GM10248 (cell line): ENCODE measurements at regions not wholly inside any gene's neighbourhood (a gene's known extent, or its start where the extent isn't known, plus 50 kb on each side); places are given as distances from the start of the nearest gene placed in this dataset.
"Not testable (repeated sequence)": the region's sequence is repeated elsewhere in the genome, so short reads cannot be mapped to it uniquely, and the experiment has no call there.

Experiments used
- CTCF ChIA-PET: fragments of 300-600 bp; sonication (Branson Sonifier 250); formaldehyde crosslinking; extraction: SDS; loops from one replicate; lab custom pipeline; 2021; ENCODE audit warnings: antibody characterized with exemption; lab: Yijun Ruan, JAX
- POLR2A ChIA-PET: fragments of 350-650 bp; sonication (Branson Sonifier 250); formaldehyde crosslinking; extraction: SDS; loops from one replicate; lab custom pipeline; 2020; ENCODE audit warnings: antibody characterized with exemption; lab: Yijun Ruan, JAX
- DNase-seq: peaks from one replicate; pipeline ENCODE4 v3.0.0; 2012; ENCODE audit errors: extremely low spot score
- CTCF ChIP-seq: IDR thresholded peaks from 2 replicates; pipeline ENCODE4 v1.5.1; 2012; ENCODE audit warnings: mild to moderate bottlenecking, low read depth; ENCODE audit errors: extremely low read depth, missing control alignments, control extremely low read depth

GRCh38 chr3:191740712-191741111 is 279.7 kb downstream of the PYDC2 start:
- ChIA-PET CTCF (interaction anchor here (1.5 kb wide), 1 partner anchor 16 kb away, joined by 6 read pairs; no protein-coding TSS in a partner anchor), POLR2A (no interaction called here)
- DNase-seq, result no peak
- TF ChIP-seq CTCF, result no peak

- POLR2A ChIA-PET, result not testable (repeated sequence)
- CTCF ChIA-PET, result interaction anchor here (1.5 kb wide), 1 partner anchor 15 kb away, joined by 6 read pairs; no protein-coding TSS in a partner anchor
Measured at GRCh38 chr3:191741847-191742350, 280.9 kb downstream of the PYDC2 start.

GRCh38 chr3:191743283-191743682 is 282.3 kb downstream of the PYDC2 start:
- no peak for DNase-seq
- POLR2A ChIA-PET, result no interaction called here
- no peak for TF ChIP-seq CTCF
- CTCF ChIA-PET, result no interaction called here

More at GRCh38 chr3:191741847-191742350, 280.9 kb downstream of the PYDC2 start:
- DNase-seq, result not testable (repeated sequence)

DNA sequence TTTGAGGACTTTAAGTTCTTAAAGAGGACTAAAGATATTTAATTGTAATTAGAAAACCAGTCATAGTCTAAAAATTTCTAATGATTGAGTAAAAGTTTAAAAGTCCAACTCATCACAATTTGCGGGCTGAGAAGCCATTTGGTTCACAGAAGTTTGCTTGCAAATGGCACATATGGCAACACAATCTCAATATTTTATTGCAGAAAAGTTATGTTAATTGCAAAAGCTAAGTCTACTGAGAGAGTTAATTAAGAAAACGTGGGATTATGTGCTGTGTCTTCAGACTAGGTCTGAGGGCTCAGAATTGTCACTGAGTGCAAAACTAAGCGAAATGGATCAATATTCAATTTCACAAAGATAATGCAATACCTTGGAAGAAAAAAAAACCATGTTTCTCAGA is 289.7 kb downstream of the PYDC2 start:
- DNase-seq, result no peak
- ChIA-PET CTCF (no interaction called here), POLR2A (no interaction called here)
- no peak for TF ChIP-seq CTCF

GRCh38 chr3:191753196-191753595 is 292.2 kb downstream of the PYDC2 start:
- no peak for TF ChIP-seq CTCF
- POLR2A ChIA-PET, result no interaction called here
- DNase-seq, result no peak

GRCh38 chr3:191761906-191762305 is 300.9 kb downstream of the PYDC2 start:
- TF ChIP-seq CTCF, result no peak
- DNase-seq, result no peak
- ChIA-PET CTCF (no interaction called here), POLR2A (no interaction called here)

More at GRCh38 chr3:191753196-191753595, 292.2 kb downstream of the PYDC2 start:
- CTCF ChIA-PET, result no interaction called here

DNA sequence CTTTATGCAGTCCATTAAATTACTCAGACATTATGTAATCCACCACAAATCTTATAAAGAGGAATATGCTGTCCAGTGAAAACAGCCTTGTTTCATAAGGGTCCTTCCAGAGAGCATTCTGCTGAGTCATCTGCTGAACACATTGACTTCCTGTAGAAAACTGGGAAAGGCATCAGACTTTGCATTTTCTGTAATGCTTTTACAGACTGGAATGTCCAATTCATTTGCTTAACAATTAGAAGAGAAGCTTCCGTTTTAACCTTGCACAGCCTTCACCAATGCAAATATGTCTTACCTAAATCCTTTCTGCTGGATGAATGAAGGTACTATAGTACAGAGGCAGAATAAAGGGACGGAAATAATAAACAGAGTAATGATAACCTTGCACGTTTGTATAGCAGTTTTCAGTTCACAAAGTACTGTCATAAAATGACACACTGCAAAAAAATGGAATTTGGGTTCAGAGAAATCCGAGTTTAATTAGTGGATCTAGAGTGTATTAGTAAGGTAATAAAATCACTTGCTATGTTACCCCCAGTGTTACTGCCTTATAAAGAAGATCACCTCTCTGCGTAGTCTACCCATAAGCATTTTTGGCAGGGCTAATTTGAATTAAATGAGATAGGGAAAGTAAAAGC is 301.5 kb downstream of the PYDC2 start:
- no peak for DNase-seq
- POLR2A ChIA-PET, result no interaction called here
- CTCF ChIA-PET, result no interaction called here
- TF ChIP-seq CTCF, result no peak
